H9 (cell line): ENCODE measurements at regions not wholly inside any gene's neighbourhood (a gene's known extent, or its start where the extent isn't known, plus 50 kb on each side); places are given as distances from the start of the nearest gene placed in this dataset.

ENCODE experiments used
- DNase-seq: peaks from one replicate; pipeline ENCODE4 v3.0.0-alpha.2; 2017
- H2AFZ ChIP-seq: one replicate; pipeline ENCODE4 v1.6.1; 2013; ENCODE audit warnings: mild to moderate bottlenecking, low read length, control low read depth, moderate library complexity
- H2AK5ac ChIP-seq: 2 replicates; pipeline ENCODE4 v1.6.1; 2013; ENCODE audit warnings: low read length, control low read depth, mixed read lengths; ENCODE audit not compliant: insufficient read length
- H2BK120ac ChIP-seq: one replicate; pipeline ENCODE4 v1.6.1; 2013; ENCODE audit warnings: low read depth, mild to moderate bottlenecking, low read length, control low read depth, inconsistent platforms; ENCODE audit not compliant: poor library complexity, severe bottlenecking
- H2BK12ac ChIP-seq: 2 replicates; pipeline ENCODE4 v1.6.1; 2013; ENCODE audit warnings: low read length, control low read depth, mixed read lengths, low read depth; ENCODE audit not compliant: insufficient read length
- H2BK15ac ChIP-seq: 2 replicates; pipeline ENCODE4 v1.6.1; 2013; ENCODE audit warnings: low read depth, low read length, control low read depth
- H2BK20ac ChIP-seq: one replicate; pipeline ENCODE4 v1.6.1; 2013; ENCODE audit warnings: low read depth, mild to moderate bottlenecking, low read length, control low read depth, inconsistent platforms; ENCODE audit not compliant: poor library complexity, severe bottlenecking
- H2BK5ac ChIP-seq: 2 replicates; pipeline ENCODE4 v1.6.1; 2013; ENCODE audit warnings: low read length, control low read depth, mixed read lengths; ENCODE audit not compliant: insufficient read length
- H3K14ac ChIP-seq: 2 replicates; pipeline ENCODE4 v1.6.1; 2013; ENCODE audit warnings: low read length, control low read depth; ENCODE audit not compliant: insufficient read depth
- H3K18ac ChIP-seq: 2 replicates; pipeline ENCODE4 v1.6.1; 2013; ENCODE audit warnings: low read depth, mild to moderate bottlenecking, mixed read lengths, low read length, control low read depth; ENCODE audit not compliant: insufficient read length
- H3K23ac ChIP-seq: 2 replicates; pipeline ENCODE4 v1.6.1; 2013; ENCODE audit warnings: low read length, control low read depth, mixed read lengths, low read depth; ENCODE audit not compliant: insufficient read length
- H3K23me2 ChIP-seq: 2 replicates; pipeline ENCODE4 v1.6.1; 2013; ENCODE audit warnings: low read depth, mild to moderate bottlenecking, mixed read lengths, low read length, control low read depth; ENCODE audit not compliant: insufficient read length, poor library complexity, severe bottlenecking
- H3K27ac ChIP-seq: 2 replicates; pipeline ENCODE4 v1.5.1; 2013; ENCODE audit warnings: low read length, control low read depth, mixed read lengths, low read depth; ENCODE audit not compliant: insufficient read length
- H3K27me3 ChIP-seq: 2 replicates; pipeline ENCODE4 v1.6.1; 2013; ENCODE audit warnings: low read length, control low read depth, inconsistent platforms; ENCODE audit not compliant: insufficient read depth
- H3K4ac ChIP-seq: 2 replicates; pipeline ENCODE4 v1.6.1; 2013; ENCODE audit warnings: low read depth, mild to moderate bottlenecking, control low read depth, inconsistent platforms, low read length, moderate library complexity
- H3K4me1 ChIP-seq: 2 replicates; pipeline ENCODE4 v1.6.1; 2013; ENCODE audit warnings: low read length, control low read depth, inconsistent platforms; ENCODE audit not compliant: insufficient read depth
- H3K4me2 ChIP-seq: 2 replicates; pipeline ENCODE4 v1.6.1; 2013; ENCODE audit warnings: low read length, control low read depth, mixed read lengths; ENCODE audit not compliant: insufficient read length, insufficient read depth
- H3K56ac ChIP-seq: 2 replicates; pipeline ENCODE4 v1.6.1; 2013; ENCODE audit warnings: low read depth, mild to moderate bottlenecking, mixed read lengths, low read length, control low read depth; ENCODE audit not compliant: insufficient read length
- H3K79me1 ChIP-seq: 2 replicates; pipeline ENCODE4 v1.6.1; 2013; ENCODE audit warnings: low read depth, mild to moderate bottlenecking, moderate library complexity, low read length, control low read depth, inconsistent platforms; ENCODE audit not compliant: insufficient read depth, poor library complexity, severe bottlenecking
- H3K79me2 ChIP-seq: 2 replicates; pipeline ENCODE4 v1.6.1; 2013; ENCODE audit warnings: low read length, control low read depth, inconsistent platforms; ENCODE audit not compliant: insufficient read depth
- H3K9ac ChIP-seq: 2 replicates; pipeline ENCODE4 v1.6.1; 2013; ENCODE audit warnings: low read length, control low read depth, mixed read lengths; ENCODE audit not compliant: insufficient read length; ENCODE audit errors: extremely low read depth
- H3K9me3 ChIP-seq: one replicate; pipeline ENCODE4 v1.6.1; 2013; ENCODE audit warnings: low read depth, low read length, inconsistent platforms; ENCODE audit not compliant: control insufficient read depth
- H3T11ph ChIP-seq: one replicate; pipeline ENCODE4 v1.6.1; 2013; ENCODE audit warnings: mild to moderate bottlenecking, low read length, control low read depth, inconsistent platforms
- H4K20me1 ChIP-seq: one replicate; pipeline ENCODE4 v1.6.1; 2013; ENCODE audit not compliant: control insufficient read depth, insufficient read length, insufficient read depth
- H4K5ac ChIP-seq: 2 replicates; pipeline ENCODE4 v1.6.1; 2013; ENCODE audit warnings: low read depth, mild to moderate bottlenecking, mixed read lengths, low read length, control low read depth; ENCODE audit not compliant: insufficient read length
- H4K8ac ChIP-seq: replicated peaks from 2 replicates; pipeline ENCODE4 v1.6.1; 2013; ENCODE audit warnings: low read length, control low read depth, mixed read lengths, low read depth; ENCODE audit not compliant: insufficient read length
- H4K91ac ChIP-seq: 2 replicates; pipeline ENCODE4 v1.6.1; 2013; ENCODE audit warnings: low read depth, mild to moderate bottlenecking, moderate library complexity, mixed read lengths, low read length, control low read depth; ENCODE audit not compliant: insufficient read length
- H3K27ac Mint-ChIP-seq, 3 experiments: 2 replicates in 2 of 3; 3 replicates in 1 of 3; pipeline ENCODE4 v1.8.0; 2020 to 2021; ENCODE audit warnings: mixed read lengths in 3 of 3, mild to moderate bottlenecking in 1 of 3, moderate library complexity in 1 of 3
- H3K27me3 Mint-ChIP-seq: 2 replicates; pipeline ENCODE4 v1.8.0; 2021; ENCODE audit warnings: low read depth, mild to moderate bottlenecking, moderate library complexity, mixed read lengths
- H3K36me3 Mint-ChIP-seq, 3 experiments: 2 replicates in 2 of 3; 3 replicates in 1 of 3; pipeline ENCODE4 v1.8.0; 2020 to 2021; ENCODE audit warnings: low read depth in 3 of 3, mixed read lengths in 3 of 3; ENCODE audit not compliant: insufficient read depth in 1 of 3
- H3K4me1 Mint-ChIP-seq, 2 experiments: 2 replicates each; pipeline ENCODE4 v1.8.0; 2020; ENCODE audit warnings: mixed read lengths in 2 of 2
- H3K4me3 Mint-ChIP-seq, 2 experiments: 2 replicates in 1 of 2; 3 replicates in 1 of 2; pipeline ENCODE4 v1.8.0; 2020 to 2021; ENCODE audit warnings: mild to moderate bottlenecking in 2 of 2, mixed read lengths in 2 of 2, moderate library complexity in 1 of 2
- H3K9me3 Mint-ChIP-seq, 2 experiments: 2 replicates in 1 of 2; 3 replicates in 1 of 2; pipeline ENCODE4 v1.8.0; 2020; ENCODE audit warnings: mild to moderate bottlenecking in 2 of 2, mixed read lengths in 2 of 2, moderate library complexity in 1 of 2
- CTCF ChIP-seq: fragments of 200-600 bp; sonication (generic); conservative IDR thresholded peaks from 3 replicates; pipeline ENCODE4 v1.8.0; 2021; ENCODE audit warnings: antibody characterized with exemption, mild to moderate bottlenecking
- WGBS: extraction: QIAGEN DNeasy Blood & Tissue Kit; methylation state at CpG from one replicate; pipeline ENCODE4 v1.1.7; 2013; ENCODE audit warnings: missing lambda C conversion rate, low lambda C conversion rate, mixed read lengths; ENCODE audit not compliant: insufficient read length; ENCODE audit errors: extremely low coverage; 5-methylcytosine and 5-hydroxymethylcytosine counted together

- H3K27me3 Mint-ChIP-seq = peaks cover 6% of the 10 kb centered on the region
Observed at GRCh38 chr13:111852725-111853518, 214.0 kb upstream of the SOX1 start.

More at GRCh38 chr13:111852725-111853518, 214.0 kb upstream of the SOX1 start:
- Histone ChIP-seq H3K18ac (no peak overlapping the region), H3K79me1 (no peaks in the 10 kb centered on the region), H3K14ac (no peak overlapping the region; the same call in 1 of the 2 replicates), H3K56ac (no peak overlapping the region), H3K4me2 (no peak overlapping the region), H2AK5ac (no peak overlapping the region), H3K9me3 (no peaks in the 10 kb centered on the region), H3K27me3 (no peaks in the 10 kb centered on the region), H3T11ph (no peak overlapping the region), H4K91ac (no peak overlapping the region), H3K4ac (no peak overlapping the region), H2BK5ac (no peak overlapping the region), H2AFZ (no peak overlapping the region), H2BK15ac (no peak overlapping the region), H3K79me2 (no peaks in the 10 kb centered on the region), H3K27ac (no peak overlapping the region), H4K8ac (no peak overlapping the region), H3K23ac (no peak overlapping the region), H3K9ac (no peak overlapping the region), H4K20me1 (no peaks in the 10 kb centered on the region), H4K5ac (no peak overlapping the region), H3K23me2 (no peaks in the 10 kb centered on the region), H2BK20ac (no peak overlapping the region), H2BK120ac (no peak overlapping the region), H2BK12ac (no peak overlapping the region), H3K4me1 (peaks cover 5% of the 10 kb centered on the region; the same call in 1 of the 2 replicates)
- Mint-ChIP-seq H3K27ac (no peak overlapping the region), H3K36me3 (peaks cover 0 to 8% (median 4%) of the 10 kb centered on the region in 3 experiments; a peak in 4 of 7 replicates), H3K9me3 (peaks cover 7 to 8% of the 10 kb centered on the region in 2 experiments; a peak in 4 of 5 replicates), H3K4me3 (no peak overlapping the region), H3K4me1 (peaks cover 27 to 35% of the 10 kb centered on the region in 2 experiments)
- no peak for DNase-seq
- no peak for TF ChIP-seq CTCF
- no CpG with 5 or more reads among the region's 23 CpGs for WGBS
